Umbilical cord (tissue), 1 donor: ENCODE measurements at regions not wholly inside any gene's neighbourhood (a gene's known extent, or its start where the extent isn't known, plus 50 kb on each side); places are given as distances from the start of the nearest gene placed in this dataset.

Source experiments
- DNase-seq: peaks from one replicate; pipeline ENCODE4 v3.0.0-alpha.2; 2015; ENCODE audit warnings: low spot score

- DNase-seq, result no peak
Measured at GRCh38 chr2:196224756-196225155, 53.4 kb upstream of the STK17B start.

GRCh38 chr2:196225213-196225612 is 53.8 kb upstream of the STK17B start:
- DNase-seq, result no peak

- DNase-seq, result no peak
Measured at GRCh38 chr2:196226058-196226706, 54.8 kb upstream of the STK17B start.

- DNase-seq, result no peak
Measured at GRCh38 chr2:196226707-196227065, 55.3 kb upstream of the STK17B start.

- no peak for DNase-seq
Measured at GRCh38 chr2:196229013-196229412, 57.6 kb upstream of the STK17B start.

- DNase-seq, result no peak
Measured at GRCh38 chr2:196230061-196230854, 58.9 kb upstream of the STK17B start.

- peak; percentile 82 for DNase-seq
Measured at GRCh38 chr2:196233021-196233804, 61.8 kb upstream of the STK17B start.

GRCh38 chr2:196233805-196234475 is 62.6 kb upstream of the STK17B start:
- DNase-seq, result peak; percentile 35

GRCh38 chr2:196234672-196235071 is 63.3 kb upstream of the STK17B start:
- no peak for DNase-seq

GRCh38 chr2:196238836-196239380 is 67.5 kb upstream of the STK17B start:
- no peak for DNase-seq

GRCh38 chr2:196239622-196240587 is 68.5 kb upstream of the STK17B start:
- peak; percentile 42 for DNase-seq

GRCh38 chr2:196241175-196241574 is 69.8 kb upstream of the STK17B start:
- DNase-seq, result no peak

- DNase-seq, result peak; percentile 22
Measured at GRCh38 chr2:196242131-196242620, 70.8 kb upstream of the STK17B start.

GRCh38 chr2:196244516-196244915 is 73.1 kb upstream of the STK17B start:
- no peak for DNase-seq

- DNase-seq, result no peak
Measured at GRCh38 chr2:196244966-196245365, 73.6 kb upstream of the STK17B start.

GRCh38 chr2:196245378-196246140 is 74.2 kb upstream of the STK17B start:
- DNase-seq, result no peak

GRCh38 chr2:196247114-196247975 is 76.0 kb upstream of the STK17B start:
- DNase-seq, result no peak

GRCh38 chr2:196247976-196248280 is 76.5 kb upstream of the STK17B start:
- peak; percentile 13 for DNase-seq
